T-helper 2 cell treated with Interferon-gamma antibody and Interleukin-4, amounts not matched to agents 5 μg/mL and 100 μg/mL, for 36 hours (primary cell): ENCODE measurements at regions not wholly inside any gene's neighbourhood (a gene's known extent, or its start where the extent isn't known, plus 50 kb on each side); places are given as distances from the start of the nearest gene placed in this dataset.

Experiments used
- DNase-seq: peaks from one replicate; pipeline ENCODE4 v3.0.0; 2021; ENCODE audit warnings: low spot score
- H3K27ac Mint-ChIP-seq: one replicate; pipeline ENCODE4 v1.8.0; 2021; ENCODE audit warnings: mild to moderate bottlenecking, mixed read lengths
- H3K27me3 Mint-ChIP-seq: one replicate; pipeline ENCODE4 v1.8.0; 2021; ENCODE audit warnings: low read depth, mixed read lengths
- H3K36me3 Mint-ChIP-seq: one replicate; pipeline ENCODE4 v1.8.0; 2021; ENCODE audit warnings: low read depth, mixed read lengths
- H3K4me1 Mint-ChIP-seq: one replicate; pipeline ENCODE4 v1.8.0; 2021; ENCODE audit warnings: low read depth, mixed read lengths
- H3K4me3 Mint-ChIP-seq: one replicate; pipeline ENCODE4 v1.8.0; 2022; ENCODE audit warnings: mild to moderate bottlenecking, moderate library complexity, mixed read lengths
- H3K9me3 Mint-ChIP-seq: one replicate; pipeline ENCODE4 v1.8.0; 2021; ENCODE audit warnings: mixed read lengths

- H3K27ac Mint-ChIP-seq: no peak overlapping the region
- no peaks in the 10 kb centered on the region for H3K4me1 Mint-ChIP-seq
- no peak for DNase-seq
- H3K27me3 Mint-ChIP-seq: peaks cover 6% of the 10 kb centered on the region
- no peaks in the 10 kb centered on the region for H3K9me3 Mint-ChIP-seq
- no peak overlapping the region for H3K4me3 Mint-ChIP-seq
- no peaks in the 10 kb centered on the region for H3K36me3 Mint-ChIP-seq
These were observed 612.6 kb upstream of the ACVR2A start for GRCh38 chr2:147232225-147232669.

GRCh38 chr2:147231607-147232006 lies 613.2 kb upstream of the ACVR2A start:
- H3K9me3 Mint-ChIP-seq: no peaks in the 10 kb centered on the region
- H3K27me3 Mint-ChIP-seq: peaks cover 3% of the 10 kb centered on the region
- no peaks in the 10 kb centered on the region for H3K36me3 Mint-ChIP-seq
- H3K4me1 Mint-ChIP-seq: no peaks in the 10 kb centered on the region
- no peak overlapping the region for H3K4me3 Mint-ChIP-seq
- DNase-seq: no peak
- H3K27ac Mint-ChIP-seq: no peak overlapping the region

- H3K27me3 Mint-ChIP-seq: peaks cover 3% of the 10 kb centered on the region
- no peaks in the 10 kb centered on the region for H3K36me3 Mint-ChIP-seq
- DNase-seq: no peak
- H3K4me1 Mint-ChIP-seq: no peaks in the 10 kb centered on the region
- no peak overlapping the region for H3K27ac Mint-ChIP-seq
- no peaks in the 10 kb centered on the region for H3K9me3 Mint-ChIP-seq
- H3K4me3 Mint-ChIP-seq: no peak overlapping the region
These were observed 613.7 kb upstream of the ACVR2A start for GRCh38 chr2:147231081-147231480.

- Mint-ChIP-seq H3K4me3 (no peak overlapping the region), H3K27me3 (peaks cover 3% of the 10 kb centered on the region), H3K36me3 (no peaks in the 10 kb centered on the region), H3K4me1 (no peaks in the 10 kb centered on the region), H3K27ac (no peak overlapping the region), H3K9me3 (no peaks in the 10 kb centered on the region)
- no peak for DNase-seq
These were observed 617.5 kb upstream of the ACVR2A start for GRCh38 chr2:147227313-147227712.

- H3K9me3 Mint-ChIP-seq: peaks cover 12% of the 10 kb centered on the region
- H3K27ac Mint-ChIP-seq: no peak overlapping the region
- no peak overlapping the region for H3K4me3 Mint-ChIP-seq
- H3K4me1 Mint-ChIP-seq: no peaks in the 10 kb centered on the region
- H3K36me3 Mint-ChIP-seq: no peaks in the 10 kb centered on the region
- no peak for DNase-seq
- peaks cover 3% of the 10 kb centered on the region for H3K27me3 Mint-ChIP-seq
These were observed 620.8 kb upstream of the ACVR2A start for GRCh38 chr2:147224070-147224469.

GRCh38 chr2:147223553-147224060 lies 621.2 kb upstream of the ACVR2A start:
- Mint-ChIP-seq H3K9me3 (peaks cover 15% of the 10 kb centered on the region), H3K27me3 (peaks cover 3% of the 10 kb centered on the region), H3K36me3 (no peaks in the 10 kb centered on the region), H3K27ac (no peak overlapping the region), H3K4me3 (no peak overlapping the region), H3K4me1 (no peaks in the 10 kb centered on the region)
- DNase-seq: no peak

- no peak overlapping the region for H3K27ac Mint-ChIP-seq
- no peak for DNase-seq
- peaks cover 15% of the 10 kb centered on the region for H3K9me3 Mint-ChIP-seq
- peaks cover 3% of the 10 kb centered on the region for H3K27me3 Mint-ChIP-seq
- no peak overlapping the region for H3K4me3 Mint-ChIP-seq
- no peaks in the 10 kb centered on the region for H3K4me1 Mint-ChIP-seq
- H3K36me3 Mint-ChIP-seq: no peaks in the 10 kb centered on the region
These were observed 621.7 kb upstream of the ACVR2A start for GRCh38 chr2:147223119-147223518.

GRCh38 chr2:147222506-147222905 lies 622.3 kb upstream of the ACVR2A start:
- H3K4me3 Mint-ChIP-seq: no peak overlapping the region
- no peaks in the 10 kb centered on the region for H3K36me3 Mint-ChIP-seq
- H3K27ac Mint-ChIP-seq: no peak overlapping the region
- no peaks in the 10 kb centered on the region for H3K4me1 Mint-ChIP-seq
- no peak for DNase-seq
- peaks cover 3% of the 10 kb centered on the region for H3K27me3 Mint-ChIP-seq
- H3K9me3 Mint-ChIP-seq: peaks cover 15% of the 10 kb centered on the region

GRCh38 chr2:147214914-147215313 lies 629.9 kb upstream of the ACVR2A start:
- H3K36me3 Mint-ChIP-seq: no peaks in the 10 kb centered on the region
- no peak overlapping the region for H3K27ac Mint-ChIP-seq
- H3K4me1 Mint-ChIP-seq: no peaks in the 10 kb centered on the region
- no peak for DNase-seq
- peaks cover 9% of the 10 kb centered on the region for H3K9me3 Mint-ChIP-seq
- no peaks in the 10 kb centered on the region for H3K27me3 Mint-ChIP-seq
- H3K4me3 Mint-ChIP-seq: no peak overlapping the region

- no peaks in the 10 kb centered on the region for H3K27me3 Mint-ChIP-seq
- no peaks in the 10 kb centered on the region for H3K9me3 Mint-ChIP-seq
- H3K27ac Mint-ChIP-seq: no peak overlapping the region
- H3K4me3 Mint-ChIP-seq: no peak overlapping the region
- H3K4me1 Mint-ChIP-seq: no peaks in the 10 kb centered on the region
- H3K36me3 Mint-ChIP-seq: no peaks in the 10 kb centered on the region
- DNase-seq: no peak
These were observed 633.3 kb upstream of the ACVR2A start for GRCh38 chr2:147211484-147211883.

- peaks cover 7% of the 10 kb centered on the region for H3K9me3 Mint-ChIP-seq
These were observed 640.7 kb upstream of the ACVR2A start for GRCh38 chr2:147204102-147204501.

GRCh38 chr2:147198651-147199171 lies 646.1 kb upstream of the ACVR2A start:
- Mint-ChIP-seq H3K27me3 (no peaks in the 10 kb centered on the region), H3K4me1 (no peaks in the 10 kb centered on the region), H3K4me3 (no peak overlapping the region), H3K27ac (no peak overlapping the region), H3K9me3 (no peaks in the 10 kb centered on the region), H3K36me3 (no peaks in the 10 kb centered on the region)
- no peak for DNase-seq

More at GRCh38 chr2:147204102-147204501, 640.7 kb upstream of the ACVR2A start:
- Mint-ChIP-seq H3K27me3 (no peaks in the 10 kb centered on the region), H3K36me3 (no peaks in the 10 kb centered on the region), H3K4me3 (no peak overlapping the region), H3K27ac (no peak overlapping the region), H3K4me1 (no peaks in the 10 kb centered on the region)
- DNase-seq: no peak

- no peak overlapping the region for H3K4me3 Mint-ChIP-seq
- H3K4me1 Mint-ChIP-seq: no peaks in the 10 kb centered on the region
- H3K27ac Mint-ChIP-seq: no peak overlapping the region
- no peak for DNase-seq
- no peaks in the 10 kb centered on the region for H3K27me3 Mint-ChIP-seq
- no peaks in the 10 kb centered on the region for H3K36me3 Mint-ChIP-seq
- H3K9me3 Mint-ChIP-seq: no peaks in the 10 kb centered on the region
These were observed 646.9 kb upstream of the ACVR2A start for GRCh38 chr2:147197754-147198483.

- H3K4me3 Mint-ChIP-seq: peak overlapping the region; percentile 18
- H3K36me3 Mint-ChIP-seq: no peaks in the 10 kb centered on the region
- peaks cover 16% of the 10 kb centered on the region for H3K4me1 Mint-ChIP-seq
- DNase-seq: peak; percentile 61
- H3K9me3 Mint-ChIP-seq: peaks cover 23% of the 10 kb centered on the region
- H3K27me3 Mint-ChIP-seq: no peaks in the 10 kb centered on the region
- H3K27ac Mint-ChIP-seq: peak overlapping the region; percentile 26
These were observed 662.6 kb upstream of the ACVR2A start for GRCh38 chr2:147182260-147182659.
